B cell (primary cell): ENCODE measurements at regions not wholly inside any gene's neighbourhood (a gene's known extent, or its start where the extent isn't known, plus 50 kb on each side); places are given as distances from the start of the nearest gene placed in this dataset.

Experiments
- CTCF ChIP-seq: fragments of 200-600 bp; IDR thresholded peaks from one replicate; pipeline ENCODE4 v1.8.0; 2022; ENCODE audit warnings: antibody characterized with exemption, mild to moderate bottlenecking
- EZH2 ChIP-seq: IDR thresholded peaks from 2 replicates; pipeline ENCODE4 v1.6.1; 2012; ENCODE audit warnings: borderline replicate concordance, low read depth, mild to moderate bottlenecking, moderate library complexity, low read length; ENCODE audit not compliant: insufficient read depth, poor library complexity, severe bottlenecking

GRCh38 chr5:61901997-61902396, 404.0 kb upstream of the KIF2A start:
- TF ChIP-seq CTCF (no peak), EZH2 (no peak)
